NCI-H524 (cell line): ENCODE measurements at regions not wholly inside any gene's neighbourhood (a gene's known extent, or its start where the extent isn't known, plus 50 kb on each side); places are given as distances from the start of the nearest gene placed in this dataset.

Source experiments
- DNase-seq, 2 experiments: peaks; one replicate each; lab custom pipeline; 2025; lab: John Stamatoyannopoulos, UW

DNA sequence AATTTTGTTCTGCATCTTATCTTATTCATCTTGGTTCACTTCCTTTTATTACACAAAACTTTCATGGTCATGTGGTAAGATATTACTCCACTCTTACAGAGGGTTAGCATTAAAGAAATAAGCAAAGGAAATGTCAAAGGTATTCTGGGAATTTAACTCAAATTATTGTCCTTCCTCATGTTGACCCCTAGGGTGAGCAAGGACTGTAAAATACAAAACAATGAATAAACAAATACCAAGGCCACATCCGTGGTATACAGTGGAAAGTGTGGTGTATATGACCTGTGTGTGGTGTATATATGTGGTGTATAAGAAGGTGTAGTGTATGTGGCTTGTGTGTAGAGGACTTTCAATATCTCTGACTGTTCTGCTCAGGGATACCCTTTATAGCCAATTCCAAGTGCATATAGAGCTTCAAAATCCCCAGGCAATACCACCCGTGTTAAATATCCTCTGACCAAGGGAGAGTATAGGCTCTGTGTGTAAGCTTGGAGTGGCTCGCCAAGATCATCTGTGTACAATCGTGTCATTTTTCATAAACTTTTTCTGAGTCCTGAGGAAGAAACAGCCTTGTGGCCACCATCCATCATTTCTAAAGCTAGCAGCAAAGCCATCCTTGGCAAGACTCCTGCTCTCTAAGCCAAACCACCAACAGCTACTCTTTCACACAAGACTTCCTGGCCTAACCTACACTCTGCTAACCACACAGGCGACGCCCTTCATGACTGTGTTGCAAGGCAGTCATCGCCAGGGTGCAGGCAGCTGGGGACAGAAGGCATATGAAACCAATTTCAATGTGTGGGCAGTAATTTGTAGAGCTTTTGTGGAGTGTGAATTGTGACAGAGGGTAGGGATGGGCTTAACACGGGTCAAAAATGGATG lies 548.0 kb downstream of the ETS1 start:
- DNase-seq = no peak

DNA sequence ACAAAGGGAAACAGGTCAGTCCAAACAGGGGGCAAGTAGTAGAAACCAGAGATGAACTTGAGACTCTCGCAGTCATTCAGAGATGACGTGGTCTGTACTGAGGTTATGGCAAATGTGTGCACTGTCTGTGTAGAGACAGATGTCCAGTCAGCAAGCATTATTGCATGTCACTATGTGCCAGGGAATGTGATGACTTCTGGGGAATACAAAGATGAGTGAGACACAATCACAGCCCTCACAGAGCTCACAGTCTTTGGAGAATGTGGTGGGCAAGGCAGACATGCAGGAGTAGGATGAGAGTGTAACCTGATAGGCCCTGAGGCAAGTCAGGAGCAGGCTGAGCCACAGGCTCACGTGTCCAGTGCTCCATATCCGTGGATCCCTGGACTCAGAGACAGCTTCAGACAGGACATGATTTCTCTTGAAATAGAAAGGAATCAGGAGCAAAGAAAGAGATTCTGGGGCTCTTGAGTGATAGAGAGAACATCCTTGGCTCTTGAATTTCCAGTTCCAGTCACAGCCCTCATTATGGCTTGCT lies 550.7 kb downstream of the ETS1 start:
- no peak for DNase-seq

- DNase-seq = no peak
Observed at GRCh38 chr11:128036006-128036405, 551.4 kb downstream of the ETS1 start.

DNA sequence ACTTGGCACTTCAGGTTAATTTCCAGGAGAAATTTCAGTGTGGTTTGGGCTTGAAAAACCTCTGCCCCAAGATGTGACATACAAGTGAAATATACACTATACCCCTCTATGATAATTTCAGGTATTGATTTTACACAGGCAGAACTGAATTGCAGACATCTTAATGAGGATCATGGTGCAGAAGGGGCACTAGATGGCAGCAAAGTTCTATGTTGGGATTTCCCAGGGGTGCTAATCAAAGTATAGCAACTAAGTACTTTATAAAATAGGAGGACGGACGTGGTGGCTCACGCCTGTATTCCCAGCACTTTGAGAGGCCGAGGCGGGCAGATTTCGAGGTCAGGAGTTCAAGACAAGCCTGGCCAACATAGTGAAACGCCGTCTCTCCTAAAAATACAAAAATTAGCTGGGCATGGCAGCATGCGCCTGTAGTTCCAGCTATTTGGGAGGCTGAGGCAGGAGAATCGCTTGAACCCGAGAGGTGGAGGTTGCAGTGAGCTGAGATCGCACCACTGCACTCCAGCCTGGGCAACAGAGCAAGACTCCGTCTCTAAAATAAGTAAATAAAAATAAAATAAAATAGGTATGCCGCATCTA lies 555.7 kb downstream of the ETS1 start:
- DNase-seq = peak; percentile 25 to 70

DNA sequence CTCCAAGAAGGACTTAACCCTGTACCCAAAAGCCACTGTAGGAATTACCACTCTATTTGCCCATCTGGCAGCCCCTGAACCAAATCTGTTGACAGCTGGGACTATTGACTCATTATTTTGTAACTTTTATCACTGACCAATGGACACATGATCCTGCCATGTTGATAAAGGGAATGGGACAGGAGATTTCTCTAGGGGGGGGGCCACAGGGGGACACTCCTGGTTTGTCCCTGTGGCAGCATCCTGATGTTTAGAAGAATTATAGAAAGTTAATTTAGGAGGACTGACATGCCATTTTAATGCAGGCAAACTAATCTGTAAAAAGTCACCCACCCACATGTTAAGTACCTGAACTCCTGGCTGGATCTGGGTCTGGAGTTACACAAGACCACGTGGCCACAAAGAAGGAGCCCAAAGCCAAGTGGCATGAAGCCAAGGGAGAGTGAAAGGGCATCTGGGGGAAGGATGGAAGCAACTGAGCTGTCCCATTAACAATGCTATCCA lies 558.1 kb downstream of the ETS1 start:
- DNase-seq = peak; percentile 58 to 64

- DNase-seq = no peak
Observed at GRCh38 chr11:128026596-128026995, 560.8 kb downstream of the ETS1 start.

DNA sequence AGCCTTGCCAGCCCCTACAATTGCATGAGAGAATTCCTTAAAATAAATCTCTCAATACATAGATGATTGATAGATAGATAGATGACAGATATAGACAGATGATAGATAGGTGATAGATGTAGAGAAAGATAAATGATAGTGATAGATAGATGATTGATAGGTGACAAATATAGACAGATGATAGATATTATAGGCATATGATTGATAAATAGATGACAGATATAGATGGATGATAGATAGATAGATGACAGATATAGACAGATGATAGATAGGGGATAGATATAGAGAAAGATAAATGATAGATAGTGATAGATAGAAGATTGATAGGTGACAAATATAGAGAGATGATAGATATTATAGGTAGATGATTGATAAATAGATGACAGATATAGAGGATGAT lies 564.6 kb downstream of the ETS1 start:
- no peak for DNase-seq

GRCh38 chr11:128022007-128022368 lies 565.4 kb downstream of the ETS1 start:
- DNase-seq = no peak

DNA sequence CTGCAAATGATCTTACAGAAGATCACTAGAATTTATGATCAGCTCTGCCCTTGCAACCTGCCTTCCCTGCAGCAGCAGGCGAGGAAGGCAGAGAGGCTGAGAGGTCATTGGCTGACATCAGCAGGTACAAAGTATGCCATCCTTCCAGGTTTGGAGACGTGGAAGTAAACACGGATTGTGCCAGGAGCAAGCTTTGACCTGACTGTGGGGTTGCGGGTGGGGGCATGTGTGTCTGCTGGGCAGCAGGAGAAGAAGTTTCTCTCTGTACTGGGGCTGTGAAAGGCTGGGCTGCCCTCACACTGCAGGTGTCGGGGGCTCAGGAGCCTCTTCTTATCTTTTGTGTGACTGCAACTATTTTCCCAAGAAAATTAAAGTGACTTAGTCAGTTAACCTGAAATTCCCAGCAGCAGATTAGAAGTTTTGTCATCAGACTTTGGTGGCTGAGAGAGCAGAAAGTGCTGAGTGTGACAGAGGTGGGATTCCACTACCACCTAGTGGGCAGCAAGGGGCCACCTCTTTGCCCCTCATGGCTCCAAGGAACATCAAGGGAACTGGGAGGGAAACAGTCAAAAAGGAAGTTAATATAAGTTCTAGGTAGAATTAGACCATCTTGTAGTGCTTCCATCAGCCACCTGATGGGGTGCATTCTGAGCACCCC lies 565.9 kb downstream of the ETS1 start:
- peak; percentile 4 to 33 for DNase-seq

- DNase-seq = no peak
Observed at GRCh38 chr11:128018692-128019091, 568.7 kb downstream of the ETS1 start.

GRCh38 chr11:128005562-128005961 lies 581.8 kb downstream of the ETS1 start:
- DNase-seq = no peak

- no peak for DNase-seq
Observed at GRCh38 chr11:127998421-127998820, 588.9 kb downstream of the ETS1 start.

DNA sequence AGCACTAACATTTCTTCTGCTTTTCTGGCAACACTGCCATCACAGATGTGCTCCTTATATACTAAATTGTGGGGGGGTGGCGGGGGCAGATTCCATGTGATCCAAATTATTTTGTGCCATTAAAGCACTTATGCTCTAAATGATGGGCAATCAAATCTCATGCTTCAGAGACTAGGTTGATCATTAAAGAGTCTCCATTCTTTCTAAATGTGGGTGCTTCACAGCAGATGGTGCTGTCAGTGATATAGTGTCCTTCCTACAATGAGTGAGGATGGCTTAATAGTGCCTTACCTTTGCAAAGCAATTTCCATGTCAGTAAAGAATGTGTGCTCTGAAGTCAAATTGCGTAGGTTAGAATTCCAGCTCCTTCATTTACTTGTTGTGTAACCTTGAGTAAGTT lies 589.8 kb downstream of the ETS1 start:
- peak in 1 of 2 experiments; percentile 24 for DNase-seq

DNA sequence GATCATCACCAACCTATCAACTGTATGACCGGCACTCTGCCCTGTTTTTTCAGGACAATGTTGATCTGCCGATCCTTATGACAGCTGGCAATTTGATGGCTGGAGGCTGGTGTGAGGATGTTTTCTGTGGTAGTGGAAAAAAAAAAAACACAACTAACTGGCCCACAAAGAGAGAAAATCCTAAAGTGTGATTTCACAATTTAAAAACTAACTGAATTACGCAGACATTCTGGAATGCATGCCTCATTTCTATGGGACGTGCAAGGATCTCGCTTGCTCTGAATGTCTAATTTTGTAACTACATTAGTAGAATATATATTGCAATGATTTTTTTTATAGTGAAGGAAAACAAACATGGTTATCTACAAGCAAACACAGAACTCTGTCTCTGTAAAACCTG lies 590.5 kb downstream of the ETS1 start:
- DNase-seq = no peak

DNA sequence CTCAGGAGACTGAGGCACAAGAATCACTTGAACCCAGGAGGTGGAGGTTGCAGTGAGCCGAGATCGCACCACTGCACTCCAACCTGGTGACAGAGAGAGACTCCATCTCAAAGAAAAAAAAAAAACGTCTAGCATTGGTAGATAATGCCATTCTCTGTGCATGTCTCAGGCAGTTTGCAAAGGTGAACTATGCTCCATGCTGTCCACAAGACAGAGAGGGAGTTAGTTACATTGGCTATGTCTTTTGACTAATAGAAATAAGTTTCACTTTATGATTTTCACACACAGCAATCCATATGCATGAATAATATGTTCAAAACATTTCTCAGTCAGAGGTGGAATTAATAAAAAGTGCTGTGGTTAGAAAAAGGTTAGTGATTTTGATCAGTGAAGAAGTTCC lies 591.4 kb downstream of the ETS1 start:
- no peak for DNase-seq

- no peak for DNase-seq
Observed at GRCh38 chr11:127994736-127995135, 592.6 kb downstream of the ETS1 start.

DNA sequence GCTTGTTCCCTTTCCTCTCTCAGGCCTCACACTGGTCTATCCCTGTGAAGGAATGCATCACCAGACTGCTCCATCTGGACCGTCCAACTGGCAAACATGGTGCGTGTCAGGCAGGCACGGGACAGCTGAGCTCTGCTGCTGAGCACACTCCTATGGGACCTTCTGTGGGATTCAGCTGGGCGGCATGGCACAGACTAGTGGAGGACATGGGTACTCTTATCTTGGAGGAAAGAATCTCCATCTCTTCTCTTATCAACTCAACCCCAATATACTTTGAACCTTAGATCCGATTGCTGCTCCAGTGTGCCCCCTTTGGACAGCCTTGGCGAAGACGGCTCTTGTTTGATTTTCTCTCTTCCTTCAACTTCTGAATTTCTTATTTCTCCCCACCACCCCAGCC lies 593.6 kb downstream of the ETS1 start:
- DNase-seq = no peak

GRCh38 chr11:127993281-127993680 lies 594.1 kb downstream of the ETS1 start:
- no peak for DNase-seq

DNA sequence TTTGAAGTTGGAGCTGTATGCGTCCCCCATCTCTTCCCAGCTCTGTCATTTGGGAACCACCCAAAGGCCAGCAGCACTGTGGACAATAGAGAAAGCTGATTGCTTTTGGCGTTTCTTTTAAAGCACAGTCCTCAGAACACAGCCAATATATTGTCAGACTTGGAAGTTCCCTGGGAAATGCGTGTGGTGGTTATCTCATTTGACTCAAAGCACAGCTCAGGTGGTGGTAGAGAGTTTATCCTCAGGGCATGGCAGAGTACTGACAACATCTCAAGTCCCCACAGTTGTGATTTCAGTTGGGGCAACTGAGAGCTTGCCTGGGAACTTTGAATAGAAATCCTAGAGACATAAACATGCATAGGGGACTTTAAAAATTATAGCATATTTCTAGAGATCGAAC lies 601.3 kb downstream of the ETS1 start:
- no peak for DNase-seq

- DNase-seq = no peak
Observed at GRCh38 chr11:127972816-127973215, 614.5 kb downstream of the ETS1 start.

DNA sequence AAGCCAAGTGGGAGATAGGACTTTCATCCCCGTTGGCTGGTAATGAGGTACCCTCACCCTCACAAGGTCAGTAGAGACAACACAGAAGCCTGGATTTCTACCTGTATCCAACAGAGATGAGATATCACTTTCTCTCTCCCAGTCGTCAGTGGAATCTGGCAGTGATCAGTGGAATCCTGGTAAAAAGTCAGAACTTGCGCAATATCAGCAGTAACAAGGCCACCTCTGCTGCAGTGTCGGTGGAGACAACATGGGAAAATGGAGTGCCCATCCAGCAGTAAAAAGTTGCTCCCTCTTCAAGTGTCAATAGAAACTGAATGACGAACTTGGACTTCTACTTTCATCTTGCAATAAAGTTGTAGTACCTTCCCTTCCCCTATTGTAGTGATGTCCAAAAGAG lies 615.9 kb downstream of the ETS1 start:
- DNase-seq = no peak

DNA sequence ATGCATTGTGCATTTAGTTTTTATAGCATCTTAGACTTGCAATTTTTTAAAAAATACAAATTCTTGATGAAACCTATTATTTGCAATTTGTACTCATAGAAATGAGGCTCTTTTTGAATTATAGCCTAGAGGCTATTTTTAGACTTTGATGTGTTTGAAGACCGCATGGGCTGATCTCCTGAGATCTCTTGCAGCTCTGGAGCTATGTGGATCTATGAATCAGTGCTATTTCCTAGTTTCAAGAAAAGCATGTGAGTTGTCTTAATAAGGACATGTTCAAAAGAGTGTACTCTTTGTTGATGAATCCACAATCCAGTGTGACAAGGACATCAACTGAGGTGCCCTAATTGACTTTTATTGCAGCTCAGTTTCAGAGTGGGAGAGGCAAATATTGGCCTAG lies 620.5 kb downstream of the ETS1 start:
- DNase-seq = no peak
